ENCODE measurements at regions not wholly inside any gene's neighbourhood (a gene's known extent, or its start where the extent isn't known, plus 50 kb on each side); places are given as distances from the start of the nearest gene placed in this dataset.

DNA sequence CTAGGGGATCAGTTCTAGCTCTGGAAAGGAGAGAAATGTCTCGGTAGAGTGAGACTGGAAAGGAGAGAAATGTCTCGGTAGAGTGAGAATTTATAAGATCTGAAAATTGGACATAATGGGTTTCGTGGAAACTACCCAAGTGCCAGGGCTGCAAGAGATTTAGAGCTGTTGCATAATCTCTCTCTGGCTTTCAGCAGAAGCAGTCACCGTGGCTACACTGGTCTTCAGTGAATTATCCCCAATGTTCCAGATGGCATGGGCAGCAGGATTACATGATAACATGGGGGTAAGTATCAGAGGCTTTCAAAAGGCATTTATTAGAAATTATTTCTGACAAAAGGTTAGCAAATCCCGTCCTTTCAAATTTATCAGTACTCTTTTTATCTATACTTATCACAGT is 435.5 kb downstream of the NKX6-1 start:
- H3K4me1 ChIP-seq (ENCODE audit: insufficient read depth, low read length, poor library complexity, severe bottlenecking), result no peaks in the 10 kb centered on the region

DNA sequence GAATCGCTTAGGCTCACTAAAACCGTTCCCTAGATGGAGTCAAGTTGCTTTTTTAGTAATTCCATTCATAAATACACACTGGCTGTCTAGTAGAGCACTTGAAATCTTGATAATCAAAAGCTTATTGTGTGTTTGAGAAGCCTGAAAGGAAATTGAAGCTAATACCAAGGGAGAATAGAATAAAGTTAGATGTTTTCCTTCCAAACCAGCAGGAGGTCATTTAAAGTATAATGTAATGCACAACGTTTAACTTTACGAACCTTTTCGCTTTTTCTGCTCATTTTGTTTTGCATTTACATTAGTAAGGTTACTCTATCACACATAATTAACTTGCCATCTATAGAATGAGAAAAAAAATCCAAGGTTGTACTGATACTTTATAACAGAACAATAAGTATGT is 440.9 kb downstream of the NKX6-1 start:
- no peaks in the 10 kb centered on the region for H3K36me3 ChIP-seq (ENCODE audit: insufficient read depth, low read length, poor library complexity, severe bottlenecking)
- H3K4me3 ChIP-seq (ENCODE audit: low read depth, low read length, poor library complexity, severe bottlenecking), result no peak overlapping the region
- ChIA-PET POLR2A (ENCODE audit: low non-redundant PET) (no interaction called here), CTCF (no interaction called here)
- no peak for TF ChIP-seq EZH2 (IDR thresholded peaks at IDR 0.05; ENCODE audit: borderline replicate concordance, low read depth, low read length, poor library complexity, severe bottlenecking)
- TF ChIP-seq, protein P1, sequence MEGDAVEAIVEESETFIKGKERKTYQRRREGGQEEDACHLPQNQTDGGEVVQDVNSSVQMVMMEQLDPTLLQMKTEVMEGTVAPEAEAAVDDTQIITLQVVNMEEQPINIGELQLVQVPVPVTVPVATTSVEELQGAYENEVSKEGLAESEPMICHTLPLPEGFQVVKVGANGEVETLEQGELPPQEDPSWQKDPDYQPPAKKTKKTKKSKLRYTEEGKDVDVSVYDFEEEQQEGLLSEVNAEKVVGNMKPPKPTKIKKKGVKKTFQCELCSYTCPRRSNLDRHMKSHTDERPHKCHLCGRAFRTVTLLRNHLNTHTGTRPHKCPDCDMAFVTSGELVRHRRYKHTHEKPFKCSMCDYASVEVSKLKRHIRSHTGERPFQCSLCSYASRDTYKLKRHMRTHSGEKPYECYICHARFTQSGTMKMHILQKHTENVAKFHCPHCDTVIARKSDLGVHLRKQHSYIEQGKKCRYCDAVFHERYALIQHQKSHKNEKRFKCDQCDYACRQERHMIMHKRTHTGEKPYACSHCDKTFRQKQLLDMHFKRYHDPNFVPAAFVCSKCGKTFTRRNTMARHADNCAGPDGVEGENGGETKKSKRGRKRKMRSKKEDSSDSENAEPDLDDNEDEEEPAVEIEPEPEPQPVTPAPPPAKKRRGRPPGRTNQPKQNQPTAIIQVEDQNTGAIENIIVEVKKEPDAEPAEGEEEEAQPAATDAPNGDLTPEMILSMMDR (conservative IDR thresholded peaks at IDR 0.05; ENCODE audit: low read depth, low read length), result no peak
- no peaks in the 10 kb centered on the region for H3K4me1 ChIP-seq (ENCODE audit: insufficient read depth, low read length, poor library complexity, severe bottlenecking)
- intact Hi-C loops (cut with micrococcal nuclease; ENCODE audit: unreplicated experiment), result no loop called here
- DNase-seq (ENCODE audit: low spot score), result peak; percentile 44
- BruUV-seq (replicated peaks), result no TSS peak
- no peak overlapping the region for H3K27ac ChIP-seq (ENCODE audit: low read depth, low read length, poor library complexity, severe bottlenecking)
- H3K27me3 ChIP-seq (replicated peaks; ENCODE audit: insufficient read depth, low read depth, low read length, poor library complexity), result no peaks in the 10 kb centered on the region
- H3K9me3 ChIP-seq (ENCODE audit: low read depth, low read length, poor library complexity, severe bottlenecking), result no peaks in the 10 kb centered on the region

More for the DNA sequence above, 435.5 kb downstream of the NKX6-1 start:
- TF ChIP-seq EZH2 (IDR thresholded peaks at IDR 0.05; ENCODE audit: borderline replicate concordance, low read depth, low read length, poor library complexity, severe bottlenecking), result no peak
- TF ChIP-seq, protein P1 (conservative IDR thresholded peaks at IDR 0.05; ENCODE audit: low read depth, low read length), result no peak
- ChIA-PET CTCF (no interaction called here), POLR2A (ENCODE audit: low non-redundant PET) (no interaction called here)
- Histone ChIP-seq H3K36me3 (ENCODE audit: insufficient read depth, low read length, poor library complexity, severe bottlenecking) (no peaks in the 10 kb centered on the region), H3K4me3 (ENCODE audit: low read depth, low read length, poor library complexity, severe bottlenecking) (no peak overlapping the region), H3K9me3 (ENCODE audit: low read depth, low read length, poor library complexity, severe bottlenecking) (no peaks in the 10 kb centered on the region), H3K27me3 (replicated peaks; ENCODE audit: insufficient read depth, low read depth, low read length, poor library complexity) (no peaks in the 10 kb centered on the region), H3K27ac (ENCODE audit: low read depth, low read length, poor library complexity, severe bottlenecking) (no peak overlapping the region)
- peak; percentile 4 for DNase-seq (ENCODE audit: low spot score)
- intact Hi-C loops (cut with micrococcal nuclease; ENCODE audit: unreplicated experiment), result no loop called here
- BruUV-seq (replicated peaks), result no TSS peak

DNA sequence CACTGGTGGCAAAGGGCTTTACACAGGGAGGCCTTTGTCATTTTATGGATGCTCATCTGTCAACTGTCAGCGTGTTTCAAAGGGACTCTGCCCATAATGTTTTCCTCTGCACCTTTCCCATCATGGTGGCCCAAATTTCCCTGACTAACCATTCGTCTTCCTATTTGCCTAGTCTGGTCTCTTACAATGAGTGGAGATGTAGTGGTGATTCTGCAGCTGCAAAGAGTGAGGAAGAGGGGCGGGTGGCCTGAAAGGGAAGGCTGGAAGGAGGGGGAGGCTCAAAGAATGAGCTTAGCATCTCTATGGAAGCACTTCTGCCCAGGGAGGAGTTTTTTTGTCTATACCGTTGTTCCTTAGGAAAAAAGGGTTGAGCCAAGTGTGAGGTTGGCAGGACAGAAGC is 447.5 kb downstream of the NKX6-1 start:
- TF ChIP-seq, protein P1 (conservative IDR thresholded peaks at IDR 0.05; ENCODE audit: low read depth, low read length), result no peak
- no peak for TF ChIP-seq EZH2 (IDR thresholded peaks at IDR 0.05; ENCODE audit: borderline replicate concordance, low read depth, low read length, poor library complexity, severe bottlenecking)
- Histone ChIP-seq H3K27ac (ENCODE audit: low read depth, low read length, poor library complexity, severe bottlenecking) (no peak overlapping the region), H3K4me3 (ENCODE audit: low read depth, low read length, poor library complexity, severe bottlenecking) (no peak overlapping the region), H3K27me3 (replicated peaks; ENCODE audit: insufficient read depth, low read depth, low read length, poor library complexity) (no peaks in the 10 kb centered on the region), H3K4me1 (ENCODE audit: insufficient read depth, low read length, poor library complexity, severe bottlenecking) (no peaks in the 10 kb centered on the region), H3K9me3 (ENCODE audit: low read depth, low read length, poor library complexity, severe bottlenecking) (no peaks in the 10 kb centered on the region), H3K36me3 (ENCODE audit: insufficient read depth, low read length, poor library complexity, severe bottlenecking) (no peaks in the 10 kb centered on the region)
- ChIA-PET CTCF (no interaction called here), POLR2A (ENCODE audit: low non-redundant PET) (no interaction called here)
- no peak for DNase-seq (ENCODE audit: low spot score)
- intact Hi-C loops (cut with micrococcal nuclease; ENCODE audit: unreplicated experiment), result no loop called here
- no TSS peak for BruUV-seq (replicated peaks)
